Heart right ventricle (tissue), 16 donors: ENCODE measurements at regions not wholly inside any gene's neighbourhood (a gene's known extent, or its start where the extent isn't known, plus 50 kb on each side); places are given as distances from the start of the nearest gene placed in this dataset.

Experiments
- ATAC-seq, 8 donors: fragments of 200-7000 bp; cut with Tn5 transposase; one replicate each; pipeline ENCODE4 v1.9.1; 2020; ENCODE audit warnings: mild to moderate bottlenecking in 8 of 8, moderate library complexity in 8 of 8, moderate number of reproducible peaks in 1 of 8
- DNase-seq, 2 donors: peaks; one replicate each; pipeline ENCODE4 v3.0.0-alpha.2; 2020
- H3K27ac ChIP-seq, 10 donors: fragments of 200-600 bp; sonication (generic) in 2 of 10; one replicate each; pipeline versions ENCODE4 v1.5.0 to v1.8.0; 2020 to 2022; ENCODE audit warnings: mild to moderate bottlenecking in 3 of 10
- H3K27me3 ChIP-seq, 7 donors: fragments of 200-600 bp; one replicate each; pipeline ENCODE4 v1.8.0; 2021 to 2022; ENCODE audit warnings: mild to moderate bottlenecking in 2 of 7
- H3K36me3 ChIP-seq, 9 donors: fragments of 200-600 bp; sonication (generic) in 1 of 9; one replicate each; pipeline versions ENCODE4 v1.5.0 to v1.8.0; 2020 to 2022; ENCODE audit warnings: mild to moderate bottlenecking in 2 of 9
- H3K4me1 ChIP-seq, 9 donors: fragments of 200-600 bp; sonication (generic) in 1 of 9; one replicate each; pipeline versions ENCODE4 v1.5.0 to v1.8.0; 2020 to 2022; ENCODE audit warnings: mild to moderate bottlenecking in 4 of 9
- H3K4me3 ChIP-seq, 10 donors: fragments of 200-600 bp; sonication (generic) in 2 of 10; one replicate each; pipeline versions ENCODE4 v1.5.0 to v1.8.0; 2020 to 2022; ENCODE audit warnings: mild to moderate bottlenecking in 7 of 10, moderate library complexity in 2 of 10
- H3K9me3 ChIP-seq, 11 donors: fragments of 200-600 bp in 10 of 11; sonication (generic) in 2 of 11; one replicate each; pipeline versions ENCODE4 v1.5.0 to v1.8.0; 2013 to 2022; ENCODE audit warnings: mild to moderate bottlenecking in 2 of 11, control low read depth in 1 of 11, moderate library complexity in 1 of 11
- WGBS, 2 donors: extraction: QIAGEN DNeasy Blood & Tissue Kit; methylation state at CpG; one replicate each; pipeline ENCODE4 v1.1.7; 2013; ENCODE audit warnings: inconsistent platforms in 1 of 2; 5-methylcytosine and 5-hydroxymethylcytosine counted together
- intact Hi-C, 10 donors: fragments of 100-400 bp; cut with DNase I; formaldehyde crosslinking; loops; one replicate each; pipeline versions ENCODE4 v1.11.1 to v1.14.2; 2022
- TF ChIP-seq, protein P1 (sequence below), 9 donors: fragments of 200-600 bp; sonication (generic) in 2 of 9; IDR thresholded peaks; one replicate each; pipeline versions ENCODE4 v1.5.0 to v1.8.0; 2021 to 2022; ENCODE audit warnings: antibody characterized with exemption in 9 of 9, mild to moderate bottlenecking in 5 of 9, moderate library complexity in 1 of 9
- donor health status: Arrhythmogenic right ventricular cardiomyopathy.
- donor health status: ischemic (EF 13 %, LVEDD 7.1; RV severe dilation, severe dysfunction).
- donor health status: healthy with polysubstance abuse.
- donor health status: DM: no; HTN: yes; CAD: no.
- donor health status: DM: no; HTN: no; CAD: no.
- donor health status: ischemic (EF 25% LVEDD 6.9; RV normal size, moderate dysfunction).
- donor health status: ischemic (EF 25% LVEDD 5.7; RV mildly dilated, moderate dysfunction).
- donor health status: healthy.
- donor health status: DM: yes; HTN: yes; CAD: no.
- donor health status: Ischemic cardiomyopathy.
- donor health status: ischemic (EF 35%, LVEDD 5.7; RV mildly dilated, moderate dysfunction).
- donor health status: nonischemic (EF 11% LVEDD 7.7; RV severe dilation, severe dysfunction).
- donor health status: DM: yes; HTN: yes; CAD: no.
- donor health status: PGD.
- donor health status: ischemic (EF 29% LVEDD 5.4; RV normal size, mild dysfunction).
- donor health status: nonischemic (EF 23%, LVEDD 6.1; RV moderate dilation, normal function).

DNA sequence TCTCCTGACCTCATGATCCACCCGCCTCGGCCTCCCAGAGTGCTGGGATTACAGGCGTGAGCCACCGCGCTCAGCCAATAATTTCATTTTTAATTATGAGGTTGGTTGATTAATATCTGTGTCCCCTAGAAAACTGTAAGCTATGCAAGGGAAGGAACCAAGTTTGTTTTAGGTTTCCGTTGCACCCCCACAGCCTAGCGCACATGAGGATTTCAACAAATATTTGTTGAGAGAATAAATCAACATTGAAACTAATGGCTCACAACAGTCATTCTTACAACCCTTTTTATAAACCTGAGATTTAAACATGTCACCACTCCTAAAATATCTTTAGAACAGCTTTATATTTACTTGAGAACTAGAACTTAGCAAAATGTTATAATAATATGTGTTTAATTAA, 114.0 kb upstream of the CARMIL1 start:
- Histone ChIP-seq H3K27ac (no peak overlapping the region), H3K27me3 (no peaks in the 10 kb centered on the region), H3K9me3 (peaks cover 0 to 2% (median 0%) of the 10 kb centered on the region in 11 donors), H3K4me1 (peaks cover 0 to 38% (median 0%) of the 10 kb centered on the region in 9 donors), H3K4me3 (no peak overlapping the region), H3K36me3 (no peaks in the 10 kb centered on the region)
- 95 to 97% methylated on average over 7 of the region's 7 CpGs for WGBS, 2 donors
- intact Hi-C loops = no loop called here
- DNase-seq (no peak), ATAC-seq (no peak)
- TF ChIP-seq, protein P1, sequence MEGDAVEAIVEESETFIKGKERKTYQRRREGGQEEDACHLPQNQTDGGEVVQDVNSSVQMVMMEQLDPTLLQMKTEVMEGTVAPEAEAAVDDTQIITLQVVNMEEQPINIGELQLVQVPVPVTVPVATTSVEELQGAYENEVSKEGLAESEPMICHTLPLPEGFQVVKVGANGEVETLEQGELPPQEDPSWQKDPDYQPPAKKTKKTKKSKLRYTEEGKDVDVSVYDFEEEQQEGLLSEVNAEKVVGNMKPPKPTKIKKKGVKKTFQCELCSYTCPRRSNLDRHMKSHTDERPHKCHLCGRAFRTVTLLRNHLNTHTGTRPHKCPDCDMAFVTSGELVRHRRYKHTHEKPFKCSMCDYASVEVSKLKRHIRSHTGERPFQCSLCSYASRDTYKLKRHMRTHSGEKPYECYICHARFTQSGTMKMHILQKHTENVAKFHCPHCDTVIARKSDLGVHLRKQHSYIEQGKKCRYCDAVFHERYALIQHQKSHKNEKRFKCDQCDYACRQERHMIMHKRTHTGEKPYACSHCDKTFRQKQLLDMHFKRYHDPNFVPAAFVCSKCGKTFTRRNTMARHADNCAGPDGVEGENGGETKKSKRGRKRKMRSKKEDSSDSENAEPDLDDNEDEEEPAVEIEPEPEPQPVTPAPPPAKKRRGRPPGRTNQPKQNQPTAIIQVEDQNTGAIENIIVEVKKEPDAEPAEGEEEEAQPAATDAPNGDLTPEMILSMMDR (IDR thresholded peaks at IDR 0.05) = no peak

DNA sequence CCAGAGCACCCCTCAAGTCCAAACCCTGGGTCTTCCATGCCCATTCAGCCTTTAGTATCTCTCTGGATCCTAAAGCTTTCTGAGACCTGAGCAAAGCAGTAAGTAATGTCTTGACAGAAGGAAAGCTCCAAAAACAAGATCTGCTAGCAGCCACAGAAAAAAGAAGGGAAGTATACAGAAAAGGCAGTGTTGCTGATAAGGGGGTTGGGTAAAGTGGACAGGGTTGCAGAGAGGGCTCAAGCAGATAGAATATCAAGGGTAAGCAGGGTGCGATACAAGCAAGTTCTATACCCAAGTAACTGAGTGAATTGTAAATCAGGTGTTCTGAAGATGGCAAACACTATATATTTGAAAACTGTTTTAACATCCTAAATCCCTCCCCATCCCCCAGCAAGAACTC, 113.4 kb upstream of the CARMIL1 start:
- intact Hi-C loops = no loop called here
- DNase-seq (no peak), ATAC-seq (no peak)
- H3K36me3 ChIP-seq = no peaks in the 10 kb centered on the region
- WGBS, 2 donors = 71 to 72% methylated on average over 1 of the region's 1 CpG
- no peaks in the 10 kb centered on the region for H3K9me3 ChIP-seq
- H3K27ac ChIP-seq = no peak overlapping the region
- H3K4me1 ChIP-seq = peaks cover 0 to 44% (median 0%) of the 10 kb centered on the region in 9 donors
- TF ChIP-seq, protein P1 (IDR thresholded peaks at IDR 0.05) = no peak
- H3K4me3 ChIP-seq = no peak overlapping the region
- H3K27me3 ChIP-seq = no peaks in the 10 kb centered on the region

DNA sequence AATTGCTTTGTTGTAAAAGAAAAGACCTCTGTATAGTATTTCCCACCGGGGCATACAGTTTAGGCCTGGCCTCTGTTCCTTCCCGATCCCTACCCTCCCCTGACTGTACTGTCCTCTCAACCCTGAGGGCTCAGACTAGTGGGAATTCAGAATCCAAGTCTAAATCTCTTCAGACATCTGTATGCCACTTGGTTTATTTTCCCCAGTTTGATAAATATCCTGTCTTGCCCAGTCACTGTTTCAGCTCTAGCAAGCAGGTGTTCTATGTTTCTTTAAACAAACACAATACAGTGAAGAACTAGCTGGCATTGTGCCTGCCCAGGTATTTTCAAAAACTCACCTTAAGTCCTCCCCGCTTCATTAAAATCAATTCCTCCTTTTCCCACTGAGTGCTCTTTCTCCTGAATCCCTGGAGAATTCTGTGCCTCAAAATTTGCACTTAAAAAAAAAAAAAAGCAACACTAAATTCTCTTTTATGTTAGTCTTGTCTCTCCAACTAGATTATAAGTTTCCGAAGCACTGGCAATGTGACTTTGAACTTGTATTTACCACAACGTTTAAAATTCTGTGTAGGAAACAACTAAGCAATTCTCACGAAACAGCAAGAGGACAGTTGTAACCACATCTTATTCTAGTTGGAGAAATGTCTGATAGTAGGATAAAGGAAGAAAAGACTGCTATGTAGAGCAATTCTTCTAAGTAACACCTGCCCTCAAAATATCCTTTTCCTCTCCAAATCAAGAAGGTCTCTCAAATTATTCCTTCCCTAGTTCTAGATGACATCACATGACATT, 112.0 kb upstream of the CARMIL1 start:
- ATAC-seq (no peak), DNase-seq (no peak)
- Histone ChIP-seq H3K4me1 (peaks cover 0 to 48% (median 0%) of the 10 kb centered on the region in 9 donors), H3K9me3 (no peaks in the 10 kb centered on the region), H3K36me3 (no peaks in the 10 kb centered on the region), H3K27me3 (no peaks in the 10 kb centered on the region), H3K27ac (no peak overlapping the region), H3K4me3 (no peak overlapping the region)
- intact Hi-C loops = no loop called here
- whole genome bisulfite sequencing, 2 donors = 62 to 82% methylated on average over 6 of the region's 6 CpGs
- TF ChIP-seq, protein P1 (IDR thresholded peaks at IDR 0.05) = no peak

DNA sequence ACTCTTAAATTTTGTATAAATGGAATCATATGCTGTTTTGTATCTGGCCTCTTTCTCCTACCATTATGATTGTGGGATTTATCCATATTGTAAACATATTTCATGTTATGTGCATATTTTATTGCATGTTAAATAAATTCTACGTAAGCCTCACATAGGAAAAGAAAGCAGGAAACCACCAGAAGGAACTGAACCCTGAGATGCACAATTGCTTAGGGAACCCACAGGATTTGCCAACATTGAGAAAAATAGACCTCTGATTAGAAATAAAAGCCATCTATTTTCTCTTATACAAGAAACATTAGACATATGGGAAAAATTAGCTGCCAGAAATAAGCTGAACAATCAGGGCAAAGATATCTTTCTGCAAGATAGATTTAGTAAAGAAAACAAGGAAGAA, 111.2 kb upstream of the CARMIL1 start:
- TF ChIP-seq, protein P1 (IDR thresholded peaks at IDR 0.05) = no peak
- intact Hi-C loops = no loop called here
- Histone ChIP-seq H3K27me3 (no peaks in the 10 kb centered on the region), H3K4me1 (peaks cover 0 to 51% (median 0%) of the 10 kb centered on the region in 9 donors), H3K27ac (no peak overlapping the region), H3K36me3 (no peaks in the 10 kb centered on the region), H3K9me3 (no peaks in the 10 kb centered on the region), H3K4me3 (no peak overlapping the region)
- DNase-seq (no peak), ATAC-seq (no peak)
- 89 to 92% methylated on average over 1 of the region's 1 CpG for WGBS, 2 donors
